ENCODE measurements at regions not wholly inside any gene's neighbourhood (a gene's known extent, or its start where the extent isn't known, plus 50 kb on each side); places are given as distances from the start of the nearest gene placed in this dataset.

DNA sequence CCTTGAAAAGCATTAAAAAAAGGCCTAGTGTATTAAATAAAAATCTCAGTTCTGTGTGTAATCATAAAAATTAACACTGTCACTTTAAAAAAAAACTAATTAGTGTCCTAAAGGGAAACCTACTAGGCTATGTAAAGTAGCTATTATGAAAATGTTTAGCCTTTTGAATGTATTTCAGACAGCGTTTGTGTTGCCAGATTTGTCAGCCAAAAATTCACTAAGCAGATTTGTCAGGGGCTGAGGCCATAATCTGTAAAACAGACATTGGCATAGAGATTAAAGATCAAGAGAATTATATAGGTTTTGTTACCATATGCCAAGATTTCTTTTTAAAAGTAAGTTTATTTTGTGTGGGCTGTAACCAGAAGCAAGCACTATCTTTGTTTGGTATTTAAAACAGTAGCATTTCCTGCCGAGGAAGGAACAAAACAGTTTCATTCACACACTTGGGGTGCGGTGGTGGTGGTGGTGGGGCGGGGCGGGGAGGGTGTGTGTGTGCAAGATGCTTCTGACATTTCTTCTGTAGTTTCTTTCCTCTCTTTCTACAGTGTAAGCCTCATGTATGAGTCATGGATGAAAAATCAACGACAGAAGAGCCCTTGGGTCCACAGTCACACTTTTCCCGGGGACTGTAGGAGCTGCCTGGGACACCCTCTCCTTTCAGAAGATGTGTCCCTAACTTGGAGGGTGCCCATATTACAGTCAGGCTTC, 328.5 kb upstream of the FANCL start:
- TF ChIP-seq CTCF (IDR thresholded peaks at IDR 0.05): no peak
- Histone ChIP-seq H3K4me1 (ENCODE audit: control insufficient read depth in 1 of 2, low read depth in 2 of 2) (no peaks in the 10 kb centered on the region), H3K36me3 (no peaks in the 10 kb centered on the region), H3K4me3 (no peak overlapping the region), H3K27ac (no peak overlapping the region), H3K9me3 (no peaks in the 10 kb centered on the region), H3K27me3 (replicated peaks; ENCODE audit: insufficient read depth) (no peaks in the 10 kb centered on the region)
- ATAC-seq (ENCODE audit: insufficient number of reproducible peaks, low FRiP score, low read depth) (no peak), DNase-seq (ENCODE audit: low spot score) (no peak)

DNA sequence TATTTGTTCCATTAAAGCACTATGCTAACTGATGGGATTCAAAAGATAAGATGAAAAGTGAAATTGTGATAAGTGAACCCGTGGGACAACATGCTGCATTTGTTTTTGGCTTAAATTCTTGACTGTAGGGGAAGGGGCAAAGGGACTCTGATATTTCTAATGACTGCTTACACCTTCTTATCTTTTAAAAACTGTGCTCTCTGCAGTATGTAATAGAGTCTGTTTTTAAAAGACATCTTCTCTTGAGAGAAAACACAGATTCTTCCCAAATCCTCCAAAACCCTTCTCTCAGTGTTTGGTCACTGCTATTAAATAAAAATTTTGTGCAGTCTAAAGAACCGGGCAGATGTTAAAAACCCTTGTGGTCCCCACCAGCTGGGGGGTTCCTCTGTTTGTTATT, 327.8 kb upstream of the FANCL start:
- H3K27ac ChIP-seq: no peak overlapping the region
- no peaks in the 10 kb centered on the region for H3K4me1 ChIP-seq (ENCODE audit: control insufficient read depth in 1 of 2, low read depth in 2 of 2)
- H3K27me3 ChIP-seq (replicated peaks; ENCODE audit: insufficient read depth): no peaks in the 10 kb centered on the region
- no peaks in the 10 kb centered on the region for H3K9me3 ChIP-seq
- no peak overlapping the region for H3K4me3 ChIP-seq
- no peaks in the 10 kb centered on the region for H3K36me3 ChIP-seq
- no peak for ATAC-seq (ENCODE audit: insufficient number of reproducible peaks, low FRiP score, low read depth)
- DNase-seq (ENCODE audit: low spot score): no peak
- no peak for TF ChIP-seq CTCF (IDR thresholded peaks at IDR 0.05)

DNA sequence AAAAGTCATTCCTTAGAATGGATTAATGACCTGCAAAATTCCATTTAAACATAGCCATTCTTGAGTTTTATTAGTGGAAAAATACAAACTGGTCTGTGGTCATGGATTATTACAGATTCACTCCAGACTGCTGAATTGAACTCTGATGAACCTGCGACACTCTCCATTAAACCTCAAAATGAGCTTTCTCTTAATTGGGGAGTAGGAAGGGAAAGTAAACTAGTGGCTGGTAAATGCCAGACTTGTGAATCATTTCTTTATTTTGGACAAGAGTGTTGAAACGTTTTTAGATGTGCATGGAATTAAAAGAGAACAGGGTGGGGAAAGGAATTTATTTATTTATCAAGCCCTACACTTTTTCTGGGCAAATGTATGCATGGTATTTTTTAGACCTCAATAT, 321.2 kb upstream of the FANCL start:
- no peaks in the 10 kb centered on the region for H3K36me3 ChIP-seq
- no peak overlapping the region for H3K4me3 ChIP-seq
- TF ChIP-seq CTCF (IDR thresholded peaks at IDR 0.05): no peak
- H3K27me3 ChIP-seq (replicated peaks; ENCODE audit: insufficient read depth): no peaks in the 10 kb centered on the region
- no peak for DNase-seq (ENCODE audit: low spot score)
- H3K9me3 ChIP-seq: no peaks in the 10 kb centered on the region
- no peaks in the 10 kb centered on the region for H3K4me1 ChIP-seq (ENCODE audit: control insufficient read depth in 1 of 2, low read depth in 2 of 2)
- no peak for ATAC-seq (ENCODE audit: insufficient number of reproducible peaks, low FRiP score, low read depth)
- no peak overlapping the region for H3K27ac ChIP-seq

DNA sequence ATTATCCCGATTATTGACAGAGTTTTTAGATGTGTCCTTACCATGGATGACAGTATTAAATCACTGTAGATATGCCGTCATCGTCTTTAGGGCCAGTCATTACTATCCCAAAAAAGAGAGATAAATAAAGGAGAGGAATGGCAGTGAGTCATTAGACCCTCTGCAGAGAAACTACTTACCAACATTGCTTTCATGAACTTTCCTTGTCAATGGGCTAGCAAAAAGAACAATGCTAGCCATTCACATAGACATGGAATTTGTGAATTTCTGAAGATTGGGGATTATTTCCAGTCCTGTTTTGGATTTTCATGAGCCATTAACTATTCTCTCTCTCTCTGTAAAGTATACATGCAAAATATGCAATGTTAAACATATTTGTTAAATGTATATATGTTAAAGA, 319.4 kb upstream of the FANCL start:
- no peaks in the 10 kb centered on the region for H3K36me3 ChIP-seq
- H3K9me3 ChIP-seq: no peaks in the 10 kb centered on the region
- no peak for DNase-seq (ENCODE audit: low spot score)
- no peaks in the 10 kb centered on the region for H3K4me1 ChIP-seq (ENCODE audit: control insufficient read depth in 1 of 2, low read depth in 2 of 2)
- no peak for TF ChIP-seq CTCF (IDR thresholded peaks at IDR 0.05)
- no peak for ATAC-seq (ENCODE audit: insufficient number of reproducible peaks, low FRiP score, low read depth)
- no peak overlapping the region for H3K4me3 ChIP-seq
- H3K27ac ChIP-seq: no peak overlapping the region
- no peaks in the 10 kb centered on the region for H3K27me3 ChIP-seq (replicated peaks; ENCODE audit: insufficient read depth)

DNA sequence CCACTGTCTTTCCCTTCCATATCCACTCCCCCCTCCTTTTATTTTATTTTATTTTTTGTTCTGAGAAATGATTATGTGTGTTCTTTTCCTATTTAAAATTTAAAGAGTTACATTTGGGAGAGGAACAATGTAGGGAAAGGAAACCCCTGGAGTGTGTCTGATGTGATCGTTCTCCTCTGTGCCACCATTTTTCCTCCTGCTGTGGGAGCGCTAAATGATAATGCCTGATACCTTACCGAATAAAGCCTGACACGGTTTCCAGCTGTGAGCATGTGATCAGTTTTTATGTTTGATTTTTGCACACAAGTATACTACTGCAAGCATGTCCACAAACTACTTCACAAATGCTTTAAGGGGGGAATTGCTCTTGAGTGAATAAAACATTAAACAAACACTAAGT, 317.8 kb upstream of the FANCL start:
- ATAC-seq (ENCODE audit: insufficient number of reproducible peaks, low FRiP score, low read depth): no peak

More for the DNA sequence above, 317.8 kb upstream of the FANCL start:
- H3K4me1 ChIP-seq (ENCODE audit: control insufficient read depth in 1 of 2, low read depth in 2 of 2): no peaks in the 10 kb centered on the region
- H3K27ac ChIP-seq: no peak overlapping the region
- H3K27me3 ChIP-seq (replicated peaks; ENCODE audit: insufficient read depth): no peaks in the 10 kb centered on the region
- H3K36me3 ChIP-seq: no peaks in the 10 kb centered on the region
- no peaks in the 10 kb centered on the region for H3K9me3 ChIP-seq
- TF ChIP-seq CTCF (IDR thresholded peaks at IDR 0.05): no peak
- H3K4me3 ChIP-seq: no peak overlapping the region
- no peak for DNase-seq (ENCODE audit: low spot score)
